IgD-negative memory B cell (primary cell): ENCODE measurements at regions not wholly inside any gene's neighbourhood (a gene's known extent, or its start where the extent isn't known, plus 50 kb on each side); places are given as distances from the start of the nearest gene placed in this dataset.

Experiments used
- H3K27ac Mint-ChIP-seq, 3 donors: one replicate each; pipeline ENCODE4 v1.8.0; 2020 to 2022; ENCODE audit warnings: mild to moderate bottlenecking in 3 of 3, mixed read lengths in 3 of 3, moderate library complexity in 1 of 3
- H3K27me3 Mint-ChIP-seq: one replicate; pipeline ENCODE4 v1.8.0; 2021; ENCODE audit warnings: mixed read lengths
- H3K36me3 Mint-ChIP-seq: one replicate; pipeline ENCODE4 v1.8.0; 2020; ENCODE audit warnings: mild to moderate bottlenecking, mixed read lengths
- H3K4me1 Mint-ChIP-seq, 3 donors: one replicate each; pipeline ENCODE4 v1.8.0; 2020 to 2022; ENCODE audit warnings: mixed read lengths in 3 of 3, mild to moderate bottlenecking in 1 of 3
- H3K4me3 Mint-ChIP-seq, 4 donors: one replicate each; pipeline ENCODE4 v1.8.0; 2020 to 2022; ENCODE audit warnings: mild to moderate bottlenecking in 4 of 4, mixed read lengths in 4 of 4, moderate library complexity in 3 of 4
- H3K9me3 Mint-ChIP-seq, 3 donors: one replicate each; pipeline ENCODE4 v1.8.0; 2020 to 2021; ENCODE audit warnings: mixed read lengths in 3 of 3, mild to moderate bottlenecking in 1 of 3

- H3K27me3 Mint-ChIP-seq: peaks cover 17% of the 10 kb centered on the region
- H3K4me1 Mint-ChIP-seq: no peaks in the 10 kb centered on the region
- H3K27ac Mint-ChIP-seq: no peak overlapping the region
- H3K4me3 Mint-ChIP-seq: no peak overlapping the region
- H3K36me3 Mint-ChIP-seq: no peaks in the 10 kb centered on the region
- no peaks in the 10 kb centered on the region for H3K9me3 Mint-ChIP-seq
Observed at GRCh38 chr11:119856681-119857485, 127.9 kb upstream of the NECTIN1 start.

- Mint-ChIP-seq H3K27ac (no peak overlapping the region), H3K4me3 (no peak overlapping the region), H3K4me1 (no peaks in the 10 kb centered on the region), H3K36me3 (no peaks in the 10 kb centered on the region), H3K9me3 (no peaks in the 10 kb centered on the region), H3K27me3 (peaks cover 19% of the 10 kb centered on the region)
Observed at GRCh38 chr11:119855066-119855465, 126.1 kb upstream of the NECTIN1 start.

GRCh38 chr11:119854521-119854920, 125.5 kb upstream of the NECTIN1 start:
- Mint-ChIP-seq H3K36me3 (no peaks in the 10 kb centered on the region), H3K4me3 (no peak overlapping the region), H3K4me1 (no peaks in the 10 kb centered on the region), H3K27me3 (peaks cover 19% of the 10 kb centered on the region), H3K27ac (no peak overlapping the region), H3K9me3 (no peaks in the 10 kb centered on the region)

- Mint-ChIP-seq H3K9me3 (no peaks in the 10 kb centered on the region), H3K27ac (no peak overlapping the region), H3K4me3 (no peak overlapping the region), H3K27me3 (peaks cover 16% of the 10 kb centered on the region), H3K4me1 (no peaks in the 10 kb centered on the region), H3K36me3 (no peaks in the 10 kb centered on the region)
Observed at GRCh38 chr11:119853581-119854360, 124.8 kb upstream of the NECTIN1 start.

- Mint-ChIP-seq H3K27ac (no peak overlapping the region), H3K4me1 (no peaks in the 10 kb centered on the region), H3K4me3 (no peak overlapping the region), H3K27me3 (peaks cover 10% of the 10 kb centered on the region), H3K36me3 (no peaks in the 10 kb centered on the region), H3K9me3 (no peaks in the 10 kb centered on the region)
Observed at GRCh38 chr11:119852741-119853140, 123.7 kb upstream of the NECTIN1 start.

GRCh38 chr11:119850822-119851409, 121.9 kb upstream of the NECTIN1 start:
- no peaks in the 10 kb centered on the region for H3K4me1 Mint-ChIP-seq
- peaks cover 5% of the 10 kb centered on the region for H3K27me3 Mint-ChIP-seq
- H3K27ac Mint-ChIP-seq: no peak overlapping the region
- H3K36me3 Mint-ChIP-seq: no peaks in the 10 kb centered on the region
- H3K9me3 Mint-ChIP-seq: peaks cover 2 to 6% (median 4%) of the 10 kb centered on the region in 3 donors
- no peak overlapping the region for H3K4me3 Mint-ChIP-seq

GRCh38 chr11:119849872-119850271, 120.9 kb upstream of the NECTIN1 start:
- H3K9me3 Mint-ChIP-seq: peaks cover 2 to 6% (median 6%) of the 10 kb centered on the region in 3 donors

GRCh38 chr11:119847853-119848252, 118.9 kb upstream of the NECTIN1 start:
- no peak overlapping the region for H3K27ac Mint-ChIP-seq
- peaks cover 2 to 8% (median 6%) of the 10 kb centered on the region in 3 donors for H3K9me3 Mint-ChIP-seq
- H3K4me3 Mint-ChIP-seq: no peak overlapping the region
- peaks cover 5% of the 10 kb centered on the region for H3K27me3 Mint-ChIP-seq
- peaks cover 0 to 2% (median 0%) of the 10 kb centered on the region in 3 donors for H3K4me1 Mint-ChIP-seq
- no peaks in the 10 kb centered on the region for H3K36me3 Mint-ChIP-seq

More at GRCh38 chr11:119849872-119850271, 120.9 kb upstream of the NECTIN1 start:
- H3K4me3 Mint-ChIP-seq: no peak overlapping the region
- peaks cover 5% of the 10 kb centered on the region for H3K27me3 Mint-ChIP-seq
- no peak overlapping the region for H3K27ac Mint-ChIP-seq
- no peaks in the 10 kb centered on the region for H3K4me1 Mint-ChIP-seq
- H3K36me3 Mint-ChIP-seq: no peaks in the 10 kb centered on the region

GRCh38 chr11:119846374-119846773, 117.4 kb upstream of the NECTIN1 start:
- peaks cover 2 to 8% (median 6%) of the 10 kb centered on the region in 3 donors for H3K9me3 Mint-ChIP-seq
- no peak overlapping the region for H3K4me3 Mint-ChIP-seq

GRCh38 chr11:119845756-119846155, 116.8 kb upstream of the NECTIN1 start:
- Mint-ChIP-seq H3K27me3 (peaks cover 6% of the 10 kb centered on the region), H3K36me3 (no peaks in the 10 kb centered on the region), H3K27ac (no peak overlapping the region), H3K9me3 (peaks cover 2 to 8% (median 6%) of the 10 kb centered on the region in 3 donors), H3K4me1 (peaks cover 0 to 2% (median 0%) of the 10 kb centered on the region in 3 donors), H3K4me3 (no peak overlapping the region)

More at GRCh38 chr11:119846374-119846773, 117.4 kb upstream of the NECTIN1 start:
- Mint-ChIP-seq H3K27ac (no peak overlapping the region), H3K27me3 (peaks cover 3% of the 10 kb centered on the region), H3K36me3 (no peaks in the 10 kb centered on the region), H3K4me1 (peaks cover 0 to 2% (median 0%) of the 10 kb centered on the region in 3 donors)

GRCh38 chr11:119845305-119845704, 116.3 kb upstream of the NECTIN1 start:
- Mint-ChIP-seq H3K36me3 (no peaks in the 10 kb centered on the region), H3K9me3 (peaks cover 2 to 8% (median 6%) of the 10 kb centered on the region in 3 donors), H3K4me3 (no peak overlapping the region), H3K4me1 (peaks cover 0 to 2% (median 0%) of the 10 kb centered on the region in 3 donors), H3K27me3 (peaks cover 9% of the 10 kb centered on the region), H3K27ac (no peak overlapping the region)

GRCh38 chr11:119844808-119845207, 115.8 kb upstream of the NECTIN1 start:
- Mint-ChIP-seq H3K27me3 (peaks cover 11% of the 10 kb centered on the region), H3K4me3 (no peak overlapping the region), H3K36me3 (no peaks in the 10 kb centered on the region), H3K27ac (no peak overlapping the region), H3K9me3 (peaks cover 2 to 8% (median 6%) of the 10 kb centered on the region in 3 donors), H3K4me1 (peaks cover 0 to 2% (median 0%) of the 10 kb centered on the region in 3 donors)

- Mint-ChIP-seq H3K4me1 (peaks cover 0 to 2% (median 0%) of the 10 kb centered on the region in 3 donors), H3K9me3 (peaks cover 2 to 8% (median 6%) of the 10 kb centered on the region in 3 donors), H3K36me3 (no peaks in the 10 kb centered on the region), H3K27ac (no peak overlapping the region), H3K27me3 (peaks cover 13% of the 10 kb centered on the region), H3K4me3 (no peak overlapping the region)
Observed at GRCh38 chr11:119843877-119844276, 114.9 kb upstream of the NECTIN1 start.

- Mint-ChIP-seq H3K4me1 (peaks cover 0 to 2% (median 0%) of the 10 kb centered on the region in 3 donors), H3K27ac (no peak overlapping the region), H3K27me3 (peaks cover 19% of the 10 kb centered on the region), H3K36me3 (no peaks in the 10 kb centered on the region), H3K9me3 (peaks cover 2 to 8% (median 6%) of the 10 kb centered on the region in 3 donors), H3K4me3 (no peak overlapping the region)
Observed at GRCh38 chr11:119842731-119843130, 113.7 kb upstream of the NECTIN1 start.
